NCI-H2227 (cell line): ENCODE measurements at regions not wholly inside any gene's neighbourhood (a gene's known extent, or its start where the extent isn't known, plus 50 kb on each side); places are given as distances from the start of the nearest gene placed in this dataset.

ENCODE experiments used
- DNase-seq: peaks from one replicate; lab custom pipeline; 2025; ENCODE audit not compliant: unreplicated experiment; lab: John Stamatoyannopoulos, UW

DNA sequence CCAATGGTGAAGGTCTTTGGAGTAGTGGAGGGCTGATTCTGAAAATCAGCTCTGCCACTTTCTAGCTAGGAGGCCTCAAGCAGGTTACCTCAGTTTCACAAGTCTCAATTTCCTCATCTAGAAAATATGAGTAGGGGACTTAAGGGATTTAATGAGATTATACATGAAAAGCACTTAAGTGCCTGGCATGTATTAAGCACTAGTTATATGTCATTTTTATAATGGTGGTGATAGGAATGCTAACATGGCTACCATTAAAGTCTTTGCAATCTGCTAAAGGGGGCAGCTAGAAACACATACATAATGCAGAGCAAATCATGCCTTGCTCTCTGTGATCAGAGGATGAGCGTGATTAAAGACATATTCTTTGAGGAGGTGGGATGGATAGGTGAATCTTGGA is 640.9 kb upstream of the ZEB2 start:
- no peak for DNase-seq

DNA sequence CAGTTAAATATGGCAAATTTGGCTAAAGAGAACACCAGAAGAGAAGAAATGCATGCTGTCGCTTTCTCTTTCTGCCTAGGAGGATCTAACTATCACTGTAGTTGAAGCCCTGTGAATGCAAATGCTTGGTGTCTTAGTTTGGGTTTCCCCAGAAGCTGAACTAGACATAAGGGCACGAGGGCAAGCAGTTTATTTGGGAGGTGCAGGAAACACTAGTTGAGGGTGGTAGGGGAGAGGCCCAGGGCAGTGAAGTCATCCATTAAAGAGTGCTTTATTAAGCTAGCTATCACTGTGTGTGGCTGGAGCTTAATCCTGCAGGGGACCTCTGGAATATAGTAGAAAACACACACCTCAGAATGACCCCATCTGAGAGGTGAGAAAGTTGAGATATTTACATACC is 639.8 kb upstream of the ZEB2 start:
- no peak for DNase-seq

DNA sequence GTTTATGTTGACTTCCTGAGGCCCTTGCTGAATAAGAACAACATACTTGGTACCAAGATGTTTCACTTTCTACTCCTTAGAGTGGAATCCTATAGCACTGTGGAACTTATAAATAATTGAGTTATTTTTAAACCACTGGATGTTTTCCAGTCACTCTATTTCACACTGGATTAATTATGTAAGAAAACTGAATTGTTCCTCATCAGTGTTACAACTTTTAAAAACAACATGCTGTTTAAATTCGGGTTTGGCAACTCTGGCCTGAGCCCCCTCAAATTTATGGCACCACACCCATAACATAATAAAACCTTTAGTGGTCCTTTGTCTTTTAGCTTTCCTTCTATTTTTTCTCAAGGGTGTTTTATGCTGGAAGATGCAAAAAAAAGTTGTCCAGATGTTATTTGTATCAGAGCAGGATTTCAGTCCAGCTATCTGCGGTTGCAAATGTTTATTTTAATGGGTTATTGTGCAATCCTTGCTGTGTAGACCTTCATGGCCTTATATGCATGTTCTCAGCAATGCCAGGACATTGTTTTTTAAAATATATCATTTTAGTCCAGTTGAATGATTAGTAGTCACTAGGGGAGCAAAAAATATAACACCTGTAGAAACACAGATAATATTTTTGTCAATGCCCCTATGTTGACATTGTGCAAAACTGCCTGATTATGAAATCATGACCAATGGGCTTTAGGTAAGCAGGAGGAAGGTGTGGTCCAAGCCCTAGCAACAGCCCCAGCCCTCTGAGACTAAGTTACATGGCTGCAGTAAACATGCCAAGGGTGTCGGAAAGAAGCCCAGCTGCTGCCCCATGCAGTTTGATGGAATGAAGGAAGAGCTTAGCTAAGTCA is 638.0 kb upstream of the ZEB2 start:
- DNase-seq: no peak

DNA sequence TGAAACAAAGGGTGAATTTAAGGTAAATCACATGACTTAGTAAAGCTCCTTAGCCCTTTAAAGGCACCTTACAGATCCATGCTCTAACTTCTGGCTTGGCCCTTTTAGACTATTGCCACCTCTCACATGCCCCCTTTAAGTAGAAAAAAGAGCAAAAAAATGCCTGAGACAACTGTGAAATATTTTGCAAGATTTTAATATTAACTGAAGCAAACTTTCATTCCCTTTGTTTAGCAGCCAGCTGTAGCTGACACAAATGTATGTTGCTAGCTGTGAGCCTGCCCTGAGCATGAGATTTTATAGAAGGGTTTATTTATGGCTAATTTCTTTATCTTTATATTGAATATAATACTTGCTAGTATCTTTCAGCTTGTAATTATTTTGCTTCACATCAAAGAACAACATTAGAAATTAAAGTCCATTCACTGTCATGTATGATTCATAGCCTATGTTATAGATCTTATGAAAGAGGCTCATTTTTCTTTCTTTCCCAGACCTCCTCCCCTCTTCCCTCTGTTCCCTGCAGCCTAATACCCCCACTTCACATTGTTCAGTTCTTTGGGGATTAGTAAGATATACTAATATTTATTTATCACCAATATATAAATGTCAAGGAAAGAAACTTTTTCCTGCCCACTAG is 637.2 kb upstream of the ZEB2 start:
- DNase-seq: no peak

DNA sequence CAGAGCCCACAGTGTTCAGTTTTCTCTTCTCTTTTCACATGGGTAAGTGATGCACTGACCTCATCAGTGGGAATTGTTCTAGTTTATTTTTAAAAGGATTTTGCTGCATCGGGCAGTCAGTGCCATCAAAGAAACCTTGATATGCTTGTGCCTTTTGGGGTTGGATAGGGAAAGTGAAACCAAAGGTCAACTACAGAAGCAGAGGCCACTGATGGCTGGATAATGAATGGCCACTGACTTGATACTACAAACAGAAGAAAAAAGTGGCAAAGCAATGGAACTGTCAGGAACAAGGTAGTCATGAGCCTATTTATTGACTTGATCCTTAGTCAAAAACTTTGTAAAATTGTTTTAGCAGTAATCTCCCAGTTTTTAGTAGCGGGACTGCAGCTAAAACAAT is 636.3 kb upstream of the ZEB2 start:
- DNase-seq: no peak

DNA sequence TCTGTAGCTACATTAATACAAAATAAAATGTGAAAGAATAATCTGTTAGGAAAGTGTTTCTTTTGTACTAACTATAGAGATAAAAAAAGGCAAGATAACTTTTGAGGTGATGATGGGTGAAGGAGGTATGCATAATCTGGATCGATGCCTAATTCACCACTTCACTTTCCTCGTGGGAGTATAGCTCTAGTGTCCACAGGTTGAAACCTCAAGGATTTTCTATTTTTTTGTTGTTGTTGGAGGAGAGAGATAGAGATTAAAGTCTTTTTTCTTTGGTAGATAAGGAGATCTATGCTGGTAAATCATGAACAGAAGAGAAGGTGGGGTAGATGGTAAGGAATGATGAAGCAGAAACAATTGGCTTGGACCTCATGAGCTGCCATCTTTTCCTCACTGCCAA is 635.3 kb upstream of the ZEB2 start:
- no peak for DNase-seq

DNA sequence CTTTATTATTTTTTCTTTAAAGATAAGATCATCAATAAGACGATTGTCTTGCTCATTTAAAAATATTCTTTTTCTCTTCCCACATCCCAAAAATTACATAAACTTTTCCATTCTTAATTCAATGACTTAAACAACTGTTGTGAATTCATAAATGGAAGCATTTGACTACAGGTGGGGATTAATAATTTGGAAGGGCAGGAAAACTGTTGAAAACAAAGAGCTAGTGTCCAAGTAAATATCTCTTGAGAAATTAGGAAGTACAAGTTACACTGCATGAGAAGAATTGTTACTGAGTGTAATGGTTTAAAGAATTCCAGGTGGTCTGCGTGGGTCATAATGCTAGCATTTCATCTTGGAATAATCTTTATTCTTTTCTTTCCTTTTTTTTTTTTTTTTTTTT is 634.8 kb upstream of the ZEB2 start:
- no peak for DNase-seq

DNA sequence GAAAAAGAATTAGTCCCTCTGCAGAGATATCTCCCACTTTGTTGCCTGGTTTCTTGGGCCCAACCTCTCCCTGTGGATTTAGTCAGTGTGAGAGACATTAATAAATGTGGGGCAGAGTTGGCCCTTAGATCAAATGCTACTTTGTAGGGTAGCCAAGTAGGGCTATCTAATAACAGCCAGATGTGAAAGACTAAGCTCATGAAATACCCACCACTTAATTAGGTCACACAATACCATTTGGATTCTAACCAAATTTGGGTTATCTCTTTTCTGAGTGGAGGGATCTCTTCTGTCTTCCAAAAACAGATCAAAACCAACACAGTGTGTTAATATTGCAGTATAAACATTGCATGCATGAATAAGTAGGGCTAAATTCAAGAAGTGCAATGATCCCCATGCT is 626.8 kb upstream of the ZEB2 start:
- no peak for DNase-seq

DNA sequence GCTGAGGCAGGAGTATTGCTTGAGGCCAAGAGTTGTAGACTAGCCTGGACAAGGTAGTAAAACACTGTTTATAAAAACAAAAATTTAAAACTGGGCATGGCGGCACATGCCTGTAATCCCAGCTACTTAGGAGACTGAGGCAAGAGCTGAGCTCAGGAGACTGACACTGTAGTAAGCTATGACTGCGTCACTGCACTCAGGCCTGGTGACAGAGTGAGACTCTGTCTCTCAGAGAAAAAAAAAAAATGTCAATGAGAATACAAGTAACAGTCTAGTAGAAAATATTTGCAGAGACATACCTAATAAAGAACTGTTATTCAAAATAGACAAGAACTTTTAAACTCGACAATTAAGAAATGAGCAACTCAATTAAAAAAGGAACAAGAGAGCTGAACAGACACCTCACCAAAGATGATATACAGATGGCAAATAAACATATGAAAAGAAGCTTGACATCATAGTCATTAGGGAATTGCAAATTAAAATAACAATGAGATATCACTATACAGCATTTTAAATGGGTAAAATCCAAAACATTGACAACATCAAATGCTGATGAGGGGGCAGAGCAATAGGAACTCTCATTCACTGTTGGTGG is 624.3 kb upstream of the ZEB2 start:
- no peak for DNase-seq

DNA sequence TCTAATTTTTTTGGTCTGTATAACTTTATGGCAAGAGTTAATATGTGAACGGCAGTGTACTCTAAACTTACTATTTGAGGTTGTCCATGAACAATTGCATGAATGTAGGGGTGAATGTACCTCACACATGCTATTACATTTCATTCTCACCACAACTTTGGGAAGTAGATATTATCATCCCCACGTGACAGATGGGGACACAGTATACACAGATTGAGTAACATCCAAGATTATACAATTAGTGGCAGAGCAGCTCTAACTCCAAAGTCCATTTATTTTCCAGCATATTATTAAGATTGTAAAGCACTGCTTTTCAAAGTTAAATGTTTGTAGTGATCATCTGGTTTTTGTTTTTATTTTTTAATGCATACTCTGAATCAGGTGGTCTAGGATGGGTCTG is 622.1 kb upstream of the ZEB2 start:
- DNase-seq: no peak

DNA sequence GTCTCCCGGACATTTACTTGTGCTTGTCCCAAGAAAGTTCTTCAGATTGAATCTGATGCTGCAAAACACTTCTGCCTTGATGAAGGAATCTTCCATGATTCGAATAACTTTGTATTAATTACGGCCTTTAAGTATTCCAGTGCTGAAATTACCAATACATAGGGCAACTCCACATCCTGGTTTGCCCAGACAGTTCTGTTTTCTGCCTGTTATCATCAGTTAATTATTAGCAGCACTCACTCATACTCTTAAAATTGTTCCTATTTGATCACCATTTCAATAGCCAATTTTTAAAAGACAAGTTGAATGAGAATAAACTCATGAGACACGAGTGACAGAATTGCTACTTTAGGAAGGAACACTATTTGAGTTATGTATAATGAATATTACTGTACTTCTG is 620.7 kb upstream of the ZEB2 start:
- DNase-seq: no peak

DNA sequence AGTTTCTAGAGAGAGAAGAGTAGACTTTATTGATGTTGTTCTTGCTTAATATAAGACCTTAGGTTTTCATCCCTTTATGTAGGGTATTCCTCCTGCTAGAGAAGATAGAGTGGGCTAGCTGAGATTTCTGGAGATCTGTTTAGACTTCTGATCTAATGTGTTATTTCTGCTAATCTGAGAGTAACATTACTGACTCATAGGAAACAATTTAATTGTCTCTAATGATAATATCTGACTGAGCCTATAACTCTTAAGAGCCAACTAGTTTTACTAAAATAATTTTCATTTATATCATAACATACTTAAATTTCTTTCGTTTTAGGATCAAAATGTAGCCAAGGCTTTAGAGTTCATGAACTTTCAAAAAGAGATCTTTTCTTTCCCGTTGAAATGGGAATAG is 618.7 kb upstream of the ZEB2 start:
- no peak for DNase-seq

DNA sequence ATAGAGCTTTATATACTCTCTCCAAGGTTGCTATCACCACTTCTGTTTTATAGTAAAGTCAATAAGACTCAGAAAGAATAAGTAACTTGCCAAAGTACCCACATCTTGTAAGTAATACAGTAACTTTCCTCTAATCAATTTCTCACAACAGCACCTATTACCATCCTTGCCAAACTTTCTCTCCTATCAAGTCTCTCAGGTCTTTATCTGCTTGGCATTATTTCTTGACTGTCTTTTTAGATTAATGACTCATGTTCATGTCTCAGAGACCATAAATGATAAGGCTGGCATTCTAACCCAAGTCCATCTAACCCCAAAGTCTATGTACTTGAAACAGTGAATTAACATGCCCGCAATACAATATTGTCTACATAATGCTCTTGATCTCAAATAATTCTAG is 618.0 kb upstream of the ZEB2 start:
- no peak for DNase-seq

DNA sequence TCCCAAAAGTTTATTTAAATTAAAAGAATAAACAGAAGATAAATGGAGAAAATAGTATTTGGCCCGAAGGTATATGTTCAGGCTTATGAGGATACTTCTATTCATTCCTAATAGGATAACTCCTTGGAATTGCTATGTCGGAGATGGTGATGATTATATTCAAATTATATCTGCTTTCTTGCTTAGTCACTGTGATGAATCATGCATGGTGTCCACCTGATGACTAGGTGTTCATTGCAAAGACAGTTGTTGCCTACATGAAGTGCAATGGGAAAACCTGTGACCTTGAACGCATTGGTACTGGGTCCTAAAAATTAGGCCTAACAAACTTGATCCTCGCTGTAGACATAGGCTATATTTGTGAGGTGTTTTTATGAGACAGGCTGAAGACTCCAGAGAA is 617.3 kb upstream of the ZEB2 start:
- no peak for DNase-seq

DNA sequence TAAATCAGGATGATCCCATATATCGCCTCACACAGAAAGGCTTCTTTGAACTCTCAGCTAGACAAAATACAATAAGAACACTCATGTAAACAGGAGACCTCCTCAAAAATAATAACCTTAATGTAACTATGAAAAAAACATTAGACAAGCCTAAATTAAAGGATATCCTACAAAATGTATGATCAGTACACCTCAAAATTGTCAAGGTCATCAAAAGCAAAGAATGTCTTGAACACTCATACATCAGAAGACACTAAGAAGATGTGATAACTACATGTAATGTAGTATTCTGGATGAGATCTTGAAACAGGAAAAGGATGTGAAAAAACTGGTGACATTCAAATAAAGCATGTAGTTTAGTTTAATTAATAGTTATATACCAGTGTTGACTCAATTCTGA is 616.8 kb upstream of the ZEB2 start:
- no peak for DNase-seq

DNA sequence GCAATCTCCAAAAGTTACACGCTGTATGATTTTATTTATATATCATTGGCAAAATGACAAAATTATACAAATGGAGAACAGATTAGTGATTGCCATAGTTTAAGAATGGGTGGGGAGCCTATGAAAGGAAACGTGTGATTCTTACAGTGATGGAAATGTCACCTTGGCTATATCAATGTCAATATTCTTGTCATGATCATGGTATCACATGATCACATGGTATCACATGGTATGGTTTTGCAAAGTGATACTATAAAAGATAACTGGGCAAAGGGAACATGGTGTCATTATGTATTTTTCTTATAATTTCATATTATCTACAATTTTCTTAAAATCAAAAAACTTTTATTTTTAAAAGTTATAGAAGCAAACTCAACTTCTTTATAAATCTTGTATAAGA is 606.2 kb upstream of the ZEB2 start:
- no peak for DNase-seq

DNA sequence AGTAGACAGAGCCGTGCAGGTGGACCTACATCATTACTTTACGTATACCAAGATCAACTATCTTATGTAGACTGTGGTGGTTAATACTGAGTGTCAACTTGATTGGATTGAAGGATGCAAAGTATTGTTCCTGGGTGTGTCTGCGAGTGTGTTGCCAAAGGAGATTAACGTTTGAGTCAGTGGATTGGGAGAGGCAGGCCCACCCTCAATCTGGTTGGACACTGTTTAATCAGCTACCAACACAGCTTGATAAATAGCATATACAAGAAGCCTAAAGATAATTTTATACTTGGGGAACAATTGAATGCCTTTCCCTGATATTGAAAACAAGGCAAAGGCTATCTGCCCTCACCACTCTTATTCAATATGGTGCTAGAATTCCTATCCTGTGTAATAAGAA is 604.2 kb upstream of the ZEB2 start:
- DNase-seq: no peak

DNA sequence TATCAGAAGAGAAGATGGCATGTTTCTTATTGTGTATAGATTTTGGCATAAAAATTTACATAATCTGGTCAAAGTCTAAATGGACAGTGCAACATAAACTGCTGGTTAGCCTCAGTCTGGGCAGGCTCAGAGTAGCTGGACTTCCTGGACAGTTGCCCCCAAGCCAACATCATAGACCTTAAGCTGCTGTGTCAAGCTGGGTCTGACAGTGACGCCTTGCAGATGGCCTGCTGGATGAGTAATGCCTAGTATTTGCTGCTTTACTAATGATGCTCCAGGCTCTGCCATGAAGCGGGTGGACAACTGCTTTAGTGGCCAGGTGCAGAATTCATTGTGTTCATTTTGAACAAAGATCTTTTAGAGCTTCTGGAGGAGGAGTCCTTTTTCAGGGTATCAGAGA is 603.7 kb upstream of the ZEB2 start:
- DNase-seq: no peak

DNA sequence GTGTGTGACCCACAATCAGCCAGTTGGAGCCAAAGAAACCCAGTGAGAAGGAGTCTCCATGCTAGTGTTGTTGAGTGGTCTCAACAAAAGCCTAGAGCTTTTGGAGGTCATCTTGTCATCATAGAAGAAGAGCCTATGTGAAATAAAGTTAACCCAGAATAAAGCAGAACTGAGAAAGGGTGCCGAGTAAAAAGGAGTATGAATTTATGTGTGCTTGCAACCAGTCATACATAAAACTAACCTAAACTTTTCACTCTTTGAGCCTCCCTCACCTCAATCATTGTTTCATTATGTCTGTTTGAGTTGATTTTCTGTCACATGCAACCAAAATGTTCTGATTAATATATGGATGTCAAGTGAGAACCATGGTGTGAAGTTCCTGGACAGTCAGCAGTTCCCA is 599.3 kb upstream of the ZEB2 start:
- no peak for DNase-seq

DNA sequence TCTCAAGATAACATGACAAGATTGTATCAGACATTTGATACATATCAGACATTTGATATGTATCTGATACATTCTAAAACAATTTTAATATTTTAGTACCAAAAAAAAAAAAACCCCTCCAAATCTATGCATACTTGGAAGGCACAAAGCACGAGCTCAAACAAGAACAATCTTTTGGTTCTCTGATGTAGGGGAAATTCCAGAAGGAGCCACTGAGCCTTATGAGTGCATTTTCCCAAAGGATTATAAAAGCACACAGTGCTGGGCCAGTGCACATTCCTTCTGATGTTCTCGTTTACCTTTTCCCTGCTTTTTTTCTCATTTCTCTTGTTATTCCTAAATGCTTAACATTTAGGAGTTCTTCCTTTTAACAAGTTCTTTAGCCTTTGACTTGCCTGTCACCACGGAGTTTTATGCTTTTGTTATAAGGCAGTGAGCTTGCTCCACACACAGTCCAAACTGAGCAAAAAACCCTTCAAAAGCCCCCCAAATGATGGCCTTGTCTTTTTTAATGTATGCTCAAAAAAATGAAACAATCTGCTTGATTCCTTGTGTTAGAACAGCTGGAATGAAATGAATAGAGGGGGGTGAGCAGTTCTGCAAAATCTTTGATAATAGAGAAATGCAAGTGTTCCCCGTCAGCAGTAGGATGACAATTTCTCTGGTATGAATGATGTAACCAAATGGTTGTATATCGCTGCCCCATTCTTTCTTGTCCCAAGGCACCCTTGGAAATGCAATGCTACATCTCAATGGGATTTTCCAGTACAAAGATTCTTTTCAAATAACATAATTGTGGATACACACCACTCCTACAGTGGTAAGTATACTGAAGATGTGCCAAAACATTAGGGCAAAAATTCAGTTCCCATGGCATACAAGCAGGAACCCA is 597.2 kb upstream of the ZEB2 start:
- no peak for DNase-seq

DNA sequence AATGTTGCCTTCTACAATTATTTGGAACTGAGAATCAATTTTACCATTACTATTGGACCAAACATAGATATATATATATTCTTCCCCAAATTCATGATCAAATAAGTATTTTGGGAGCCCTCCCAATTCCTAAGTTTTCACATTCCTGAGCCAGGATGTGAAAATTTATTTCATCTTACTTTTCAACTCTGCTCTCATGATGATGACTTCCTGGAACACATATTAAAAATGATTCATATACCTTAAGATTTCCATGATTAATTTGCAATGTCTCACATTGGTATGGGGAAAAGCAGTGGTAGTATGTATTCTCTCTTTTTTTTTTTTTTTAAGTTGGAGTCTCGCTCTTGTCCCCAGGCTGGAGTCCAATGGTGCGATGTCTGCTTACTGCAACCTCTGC is 596.1 kb upstream of the ZEB2 start:
- no peak for DNase-seq

DNA sequence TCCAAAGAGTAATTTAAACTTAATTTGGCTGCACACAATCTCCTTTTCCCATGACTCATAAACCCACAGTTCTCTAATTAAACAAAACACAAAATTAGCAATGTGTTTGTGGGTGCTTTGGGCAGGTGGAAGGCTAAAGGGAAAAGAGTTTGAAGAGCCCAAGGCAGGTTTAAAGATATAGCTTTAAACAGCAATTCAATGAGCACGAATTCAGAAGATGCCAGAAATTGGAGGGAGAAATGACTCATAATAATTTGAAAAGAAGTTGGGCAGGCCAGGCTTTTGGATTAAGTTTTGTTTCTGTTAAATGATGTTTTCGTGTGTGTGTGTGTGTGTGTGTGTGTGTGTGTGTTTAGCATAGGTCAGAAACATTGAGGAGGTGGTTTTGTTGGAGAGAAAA is 594.8 kb upstream of the ZEB2 start:
- no peak for DNase-seq
